HepG2 (cell line): ENCODE measurements at regions not wholly inside any gene's neighbourhood (a gene's known extent, or its start where the extent isn't known, plus 50 kb on each side); places are given as distances from the start of the nearest gene placed in this dataset.

Source experiments
- ATAC-seq: fragments of 200-7000 bp; cut with Tn5 transposase; 3 replicates; pipeline ENCODE4 v1.9.1; 2020; ENCODE audit warnings: mild to moderate bottlenecking, moderate library complexity
- BruUV-seq: library from RNA; stranded (reverse); fragments of 400-500 nt; replicated peaks from 2 replicates; lab custom pipeline; 2021; lab: Mats Ljungman, UMichigan
- CTCF ChIA-PET: fragments of 300-600 bp; formaldehyde crosslinking; extraction: SDS; loops from one replicate; lab custom pipeline; 2021; ENCODE audit warnings: low total read pairs, inconsistent platforms, low intra/inter-chr PET ratio; lab: Yijun Ruan, JAX
- POLR2A ChIA-PET: fragments of 350-600 bp; sonication (Branson Sonifier 250); formaldehyde crosslinking; loops from one replicate; lab custom pipeline; 2020; ENCODE audit warnings: antibody characterized with exemption, inconsistent platforms; lab: Yijun Ruan, JAX
- DNase-seq: peaks from one replicate; pipeline ENCODE4 v3.0.0-alpha.2; 2015; ENCODE audit warnings: low spot score
- FAIRE-seq: peaks from 3 replicates; lab custom pipeline; 2011; peaks lifted over from hg19 to GRCh38; lab: Jason Lieb, UNC
- H2AFZ ChIP-seq: one replicate; pipeline ENCODE4 v1.6.1; 2011; ENCODE audit warnings: low read length, inconsistent platforms
- H3K27ac ChIP-seq: fragments of 300-600 bp; 3 replicates; pipeline ENCODE4 v1.8.0; 2011; ENCODE audit warnings: mixed run types, mild to moderate bottlenecking, mixed read lengths, low read length, inconsistent platforms; ENCODE audit not compliant: insufficient read depth; ENCODE audit errors: extremely low read length
- H3K27me3 ChIP-seq, 2 experiments: fragments of 200-600 bp in 1 of 2; 2 replicates in 1 of 2; 3 replicates in 1 of 2; pipeline versions ENCODE4 v1.6.0 to v1.8.0; 2011; ENCODE audit warnings: low read length in 2 of 2, mild to moderate bottlenecking in 2 of 2, moderate library complexity in 2 of 2, inconsistent platforms in 1 of 2; ENCODE audit not compliant: insufficient read depth in 2 of 2, control insufficient read depth in 1 of 2
- H3K36me3 ChIP-seq, 2 experiments: fragments of 200-600 bp in 1 of 2; replicated peaks in 1 of 2; 2 replicates in 1 of 2; 3 replicates in 1 of 2; pipeline versions ENCODE4 v1.5.1 to v1.8.0; 2011; ENCODE audit warnings: low read length in 2 of 2, inconsistent platforms in 1 of 2; ENCODE audit not compliant: insufficient read depth in 2 of 2, control insufficient read depth in 1 of 2
- H3K4me1 ChIP-seq: 2 replicates; pipeline ENCODE4 v1.5.1; 2012; ENCODE audit warnings: low read length, inconsistent platforms; ENCODE audit not compliant: insufficient read depth
- H3K4me2 ChIP-seq: 2 replicates; pipeline ENCODE4 v1.6.0; 2011; ENCODE audit warnings: low read depth, low read length, inconsistent platforms
- H3K4me3 ChIP-seq, 3 experiments: fragments of 200-600 bp in 1 of 3; sonication (generic), shearing (Covaris generic) in 1 of 3; replicated peaks in 1 of 3; 2 replicates each; pipeline ENCODE4 v1.5.1; 2011 to 2016; ENCODE audit warnings: low read length in 3 of 3, inconsistent platforms in 2 of 3, low read depth in 2 of 3, mild to moderate bottlenecking in 2 of 3, control low read depth in 1 of 3, mixed read lengths in 1 of 3; ENCODE audit not compliant: insufficient read depth in 1 of 3
- H3K79me2 ChIP-seq: one replicate; pipeline ENCODE4 v1.6.1; 2011; ENCODE audit warnings: low read length, inconsistent platforms; ENCODE audit not compliant: insufficient read depth
- H3K9ac ChIP-seq: 2 replicates; pipeline ENCODE4 v1.6.0; 2011; ENCODE audit warnings: mild to moderate bottlenecking, low read depth, low read length, inconsistent platforms; ENCODE audit not compliant: insufficient read depth
- H3K9me3 ChIP-seq: 2 replicates; pipeline ENCODE4 v1.5.1; 2012; ENCODE audit warnings: mild to moderate bottlenecking, low read length
- H4K20me1 ChIP-seq: 2 replicates; pipeline ENCODE4 v1.6.0; 2011; ENCODE audit warnings: inconsistent platforms, mild to moderate bottlenecking, low read length, moderate library complexity; ENCODE audit not compliant: insufficient read depth
- AGO1 ChIP-seq: fragments of 200-400 bp; formaldehyde crosslinking; IDR thresholded peaks from 2 replicates; pipeline ENCODE4 v1.6.1; 2017; ENCODE audit warnings: mild to moderate bottlenecking, low read depth, low read length, moderate library complexity; ENCODE audit not compliant: poor library complexity, severe bottlenecking
- ATM ChIP-seq: fragments of 450-650 bp; IDR thresholded peaks from 2 replicates; pipeline ENCODE4 v1.7.1; 2017; ENCODE audit warnings: mild to moderate bottlenecking, borderline replicate concordance
- ATRX ChIP-seq: sonication (generic); formaldehyde crosslinking; IDR thresholded peaks from 2 replicates; pipeline ENCODE4 v1.4.0; 2020; ENCODE audit warnings: missing genetic modification reagents, borderline replicate concordance
- DNMT1 ChIP-seq: sonication (generic); formaldehyde crosslinking; IDR thresholded peaks from 2 replicates; pipeline ENCODE4 v1.5.1; 2020; ENCODE audit warnings: mild to moderate bottlenecking, missing genetic modification reagents
- MAX ChIP-seq: IDR thresholded peaks from 2 replicates; pipeline ENCODE4 v1.6.1; 2012; ENCODE audit warnings: inconsistent platforms
- PPARG ChIP-seq: conservative IDR thresholded peaks from 2 replicates; pipeline ENCODE4 v1.6.1; 2016; ENCODE audit warnings: missing biosample characterization, missing genetic modification reagents
- ZFP36 ChIP-seq: fragments of 150-350 bp; IDR thresholded peaks from 2 replicates; pipeline ENCODE4 v1.6.1; 2018; ENCODE audit warnings: borderline replicate concordance, low read length, low read depth; ENCODE audit not compliant: partially characterized antibody
- ZNF296 ChIP-seq: sonication (generic); formaldehyde crosslinking; conservative IDR thresholded peaks from 2 replicates; pipeline ENCODE4 v1.5.0; 2020; ENCODE audit warnings: mild to moderate bottlenecking, missing genetic modification reagents
- ZNF563 ChIP-seq: sonication (generic); formaldehyde crosslinking; IDR thresholded peaks from 2 replicates; pipeline ENCODE4 v1.8.0; 2022; ENCODE audit warnings: mild to moderate bottlenecking, moderate library complexity, missing genetic modification reagents
- ZNF615 ChIP-seq: sonication (generic); formaldehyde crosslinking; IDR thresholded peaks from 2 replicates; pipeline ENCODE4 v1.5.0; 2020; ENCODE audit warnings: mild to moderate bottlenecking, missing genetic modification reagents, borderline replicate concordance
- ZNF776 ChIP-seq: sonication (generic); formaldehyde crosslinking; IDR thresholded peaks from 2 replicates; pipeline ENCODE4 v1.4.0; 2020; ENCODE audit warnings: mild to moderate bottlenecking, missing genetic modification reagents
- ZNF792 ChIP-seq: IDR thresholded peaks from 2 replicates; pipeline ENCODE4 v1.6.1; 2016
- WGBS: methylation state at CpG from one replicate; pipeline ENCODE4 v1.1.6; 2017; ENCODE audit warnings: low lambda C conversion rate; 5-methylcytosine and 5-hydroxymethylcytosine counted together
- in situ Hi-C: cut with HindIII; loops from 2 replicates; pipeline ENCODE4 v1.10.0; 2017; ENCODE audit warnings: low pct_unique_long_range_greater_than_20kb; ENCODE audit not compliant: extremely low pct_ligation_motif_present
- intact Hi-C: fragments of 100-400 bp; cut with micrococcal nuclease; formaldehyde crosslinking; loops from one replicate; pipeline ENCODE4 v1.10.0; 2022; ENCODE audit not compliant: unreplicated experiment

GRCh38 chr5:74085186-74085585, 459.2 kb downstream of the ARHGEF28 start:
- ATAC-seq (no peak), DNase-seq (no peak), FAIRE-seq (no peak)
- Histone ChIP-seq H2AFZ (no peak overlapping the region), H3K27me3 (peaks cover 0 to 16% of the 10 kb centered on the region in 2 experiments; a peak in 4 of 5 replicates), H3K36me3 (no peaks in the 10 kb centered on the region), H4K20me1 (no peaks in the 10 kb centered on the region), H3K9me3 (no peaks in the 10 kb centered on the region), H3K4me3 (no peak overlapping the region), H3K27ac (no peak overlapping the region), H3K9ac (no peak overlapping the region), H3K79me2 (no peaks in the 10 kb centered on the region), H3K4me2 (no peak overlapping the region), H3K4me1 (no peaks in the 10 kb centered on the region)
- BruUV-seq = no TSS peak
- POLR2A ChIA-PET = no interaction called here
- intact Hi-C loops = no loop called here
- CTCF ChIA-PET = no interaction called here
- 0% methylated on average over 4 of the region's 4 CpGs for WGBS
- no peak for TF ChIP-seq ZNF776
- no peak for TF ChIP-seq ATM
- no peak for TF ChIP-seq ZFP36
- no peak for TF ChIP-seq ZNF615 (CRISPR knock-in tag)
- TF ChIP-seq PPARG (CRISPR knock-in tag) = no peak
- TF ChIP-seq ZNF792 (CRISPR knock-in tag) = no peak
- TF ChIP-seq DNMT1 (CRISPR knock-in tag) = no peak
- no peak for TF ChIP-seq ATRX
- TF ChIP-seq AGO1 = no peak
- no peak for TF ChIP-seq ZNF296 (CRISPR knock-in tag)
- no peak for TF ChIP-seq ZNF563 (CRISPR knock-in tag)
- no peak for TF ChIP-seq MAX
- in situ Hi-C loops = no loop called here
